ENCODE measurements at regions not wholly inside any gene's neighbourhood (a gene's known extent, or its start where the extent isn't known, plus 50 kb on each side); places are given as distances from the start of the nearest gene placed in this dataset.
"Not testable (repeated sequence)": the region's sequence is repeated elsewhere in the genome, so short reads cannot be mapped to it uniquely, and the experiment has no call there.

DNA sequence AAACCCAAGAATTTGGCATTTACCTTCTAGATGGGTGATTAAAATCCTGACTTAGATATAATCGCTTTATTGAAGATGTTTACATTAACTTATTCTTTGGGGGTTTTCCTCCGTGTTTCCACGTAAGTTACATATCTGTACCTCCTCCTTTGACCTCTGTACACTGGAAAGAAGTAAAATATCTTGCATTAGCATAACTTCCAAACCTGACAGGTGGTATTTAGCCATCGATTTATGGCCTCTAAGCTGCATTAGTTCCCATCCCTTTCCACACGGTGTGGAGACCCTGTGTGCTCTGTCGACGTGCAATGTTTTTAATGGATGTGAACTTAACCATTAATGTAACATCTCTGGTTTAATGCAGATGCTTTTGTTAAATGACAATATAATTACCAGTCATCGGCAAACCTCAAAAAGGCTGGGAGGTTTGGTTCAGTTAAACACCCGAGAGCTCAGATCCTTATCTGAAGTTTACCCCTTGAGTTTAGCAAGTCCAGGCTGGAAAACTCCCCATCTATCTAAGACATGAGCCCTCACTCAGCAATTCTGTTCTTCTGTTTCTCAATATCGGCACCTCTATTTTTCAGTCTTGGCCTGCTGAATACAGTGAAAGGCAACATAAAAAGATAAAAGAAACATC is 295.2 kb downstream of the GATA3 start:
- Mint-ChIP-seq H3K27me3 (peaks cover 1% of the 10 kb centered on the region), H3K9me3 (peaks cover 4% of the 10 kb centered on the region), H3K36me3 (no peaks in the 10 kb centered on the region), H3K27ac (no peak overlapping the region), H3K4me1 (no peaks in the 10 kb centered on the region), H3K4me3 (no peak overlapping the region)
- DNase-seq (ENCODE audit: low spot score in 2 of 2) (no peak), ATAC-seq (ENCODE audit: low read depth) (no peak)

DNA sequence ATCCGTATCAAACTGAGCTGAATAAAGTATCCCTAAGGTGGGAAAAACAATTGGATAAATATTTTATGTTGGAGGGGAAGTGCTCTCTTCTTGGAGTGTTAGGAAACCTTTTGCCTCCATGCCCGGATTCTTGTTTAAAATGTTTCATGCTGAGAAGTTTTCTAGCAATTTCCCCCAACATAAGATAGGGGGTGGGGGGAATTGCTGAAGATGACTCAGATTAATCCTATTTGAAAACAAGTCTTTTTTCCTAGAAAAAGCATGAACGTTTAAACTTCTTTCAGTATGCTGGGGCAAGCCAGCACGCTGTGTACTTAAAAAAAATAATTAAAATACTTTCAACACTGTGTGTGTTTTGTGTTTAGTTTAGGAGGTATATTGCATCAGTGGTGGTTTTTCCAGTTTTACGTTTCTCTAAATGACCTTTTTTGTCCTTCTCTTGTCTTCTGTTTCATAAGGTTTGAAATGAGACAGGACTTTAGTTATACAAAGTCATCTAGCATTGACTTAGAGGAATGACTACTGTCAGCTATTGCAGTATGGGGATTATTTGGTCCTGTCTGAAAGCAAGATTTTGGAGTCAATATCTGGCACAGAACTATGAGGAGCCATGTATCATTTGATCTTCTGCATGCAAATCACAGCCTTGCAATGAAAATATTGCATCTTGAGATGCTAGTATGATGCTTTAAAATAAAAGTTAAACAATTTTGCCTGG is 295.9 kb downstream of the GATA3 start:
- H3K27me3 Mint-ChIP-seq: peaks cover 1% of the 10 kb centered on the region
- H3K27ac Mint-ChIP-seq: no peak overlapping the region
- no peak overlapping the region for H3K4me3 Mint-ChIP-seq
- no peaks in the 10 kb centered on the region for H3K4me1 Mint-ChIP-seq
- no peaks in the 10 kb centered on the region for H3K36me3 Mint-ChIP-seq
- no peak for DNase-seq (ENCODE audit: low spot score in 2 of 2)
- no peak for ATAC-seq (ENCODE audit: low read depth)
- peaks cover 4% of the 10 kb centered on the region for H3K9me3 Mint-ChIP-seq

GRCh38 chr10:8352171-8353075 is 297.9 kb downstream of the GATA3 start:
- H3K4me3 Mint-ChIP-seq: no peak overlapping the region

GRCh38 chr10:8356283-8356682 is 301.8 kb downstream of the GATA3 start:
- Mint-ChIP-seq H3K27ac (no peak overlapping the region), H3K4me3 (no peak overlapping the region)
- ATAC-seq (ENCODE audit: low read depth): no peak

More at GRCh38 chr10:8352171-8353075, 297.9 kb downstream of the GATA3 start:
- H3K27me3 Mint-ChIP-seq: peaks cover 4% of the 10 kb centered on the region
- no peak overlapping the region for H3K27ac Mint-ChIP-seq
- DNase-seq (ENCODE audit: low spot score in 2 of 2): no peak
- H3K36me3 Mint-ChIP-seq: no peaks in the 10 kb centered on the region
- no peak for ATAC-seq (ENCODE audit: low read depth)
- peaks cover 7% of the 10 kb centered on the region for H3K9me3 Mint-ChIP-seq
- H3K4me1 Mint-ChIP-seq: no peaks in the 10 kb centered on the region

DNA sequence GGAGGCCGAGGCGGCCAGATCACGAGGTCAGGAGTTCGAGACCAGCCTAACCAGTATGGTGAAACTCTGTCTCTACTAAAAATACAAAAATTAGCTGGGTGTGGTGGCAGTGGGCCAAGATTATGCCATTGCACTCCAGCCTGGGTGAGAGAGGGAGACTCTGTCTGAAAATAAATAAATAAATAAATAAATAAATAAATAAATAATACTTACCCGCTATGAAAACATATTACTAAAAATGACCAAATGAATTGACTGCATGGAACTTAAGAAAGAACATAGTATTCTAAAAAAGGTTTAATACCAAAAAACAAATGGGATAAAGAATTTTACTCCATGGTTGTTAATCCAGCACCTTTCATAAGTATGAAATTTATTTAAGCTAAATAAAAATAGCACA is 305.0 kb downstream of the GATA3 start:
- Mint-ChIP-seq H3K27ac (no peak overlapping the region), H3K9me3 (peaks cover 3% of the 10 kb centered on the region), H3K36me3 (no peaks in the 10 kb centered on the region), H3K4me3 (no peak overlapping the region), H3K4me1 (no peaks in the 10 kb centered on the region), H3K27me3 (peaks cover 4% of the 10 kb centered on the region)
- no peak for ATAC-seq (ENCODE audit: low read depth)
- no peak for DNase-seq (ENCODE audit: low spot score in 2 of 2)

More at GRCh38 chr10:8356283-8356682, 301.8 kb downstream of the GATA3 start:
- Mint-ChIP-seq H3K27me3 (peaks cover 4% of the 10 kb centered on the region), H3K4me1 (no peaks in the 10 kb centered on the region), H3K9me3 (peaks cover 3% of the 10 kb centered on the region), H3K36me3 (no peaks in the 10 kb centered on the region)
- no peak for DNase-seq (ENCODE audit: low spot score in 2 of 2)

- Mint-ChIP-seq H3K27me3 (peaks cover 4% of the 10 kb centered on the region), H3K27ac (no peak overlapping the region), H3K4me3 (no peak overlapping the region), H3K4me1 (no peaks in the 10 kb centered on the region), H3K9me3 (peaks cover 3% of the 10 kb centered on the region), H3K36me3 (no peaks in the 10 kb centered on the region)
- ATAC-seq (ENCODE audit: low read depth) (no peak), DNase-seq (ENCODE audit: low spot score in 2 of 2) (no peak)
Measured at GRCh38 chr10:8360365-8360764, 305.9 kb downstream of the GATA3 start.

- Mint-ChIP-seq H3K4me1 (no peaks in the 10 kb centered on the region), H3K4me3 (no peak overlapping the region), H3K27ac (no peak overlapping the region), H3K27me3 (peaks cover 4% of the 10 kb centered on the region), H3K9me3 (peaks cover 3% of the 10 kb centered on the region), H3K36me3 (no peaks in the 10 kb centered on the region)
- no peak for DNase-seq (ENCODE audit: low spot score in 2 of 2)
- no peak for ATAC-seq (ENCODE audit: low read depth)
Measured at GRCh38 chr10:8360814-8361509, 306.5 kb downstream of the GATA3 start.

DNA sequence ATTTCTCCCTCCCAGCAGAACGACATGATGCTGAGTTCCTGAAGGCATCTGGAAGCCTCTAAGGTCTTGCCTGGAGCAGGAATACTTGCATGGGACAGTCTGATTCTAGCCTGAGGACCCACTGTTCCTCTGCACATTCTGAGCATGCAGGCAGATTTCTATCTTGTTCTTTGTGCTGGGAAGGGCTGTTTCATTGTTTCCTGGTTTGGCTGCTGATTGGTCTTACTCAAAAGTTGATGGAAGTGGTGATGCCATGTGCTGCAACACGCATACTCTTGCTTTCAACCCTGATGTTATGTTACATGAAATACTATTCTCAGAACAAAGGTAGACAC is 307.0 kb downstream of the GATA3 start:
- Mint-ChIP-seq H3K27ac (no peak overlapping the region), H3K27me3 (peaks cover 2% of the 10 kb centered on the region), H3K9me3 (peaks cover 2% of the 10 kb centered on the region), H3K4me1 (no peaks in the 10 kb centered on the region), H3K4me3 (no peak overlapping the region), H3K36me3 (no peaks in the 10 kb centered on the region)
- no peak for DNase-seq (ENCODE audit: low spot score in 2 of 2)
- no peak for ATAC-seq (ENCODE audit: low read depth)

- H3K27ac Mint-ChIP-seq: no peak overlapping the region
- H3K4me1 Mint-ChIP-seq: no peaks in the 10 kb centered on the region
- H3K4me3 Mint-ChIP-seq: no peak overlapping the region
- DNase-seq (ENCODE audit: low spot score in 2 of 2) (no peak), ATAC-seq (ENCODE audit: low read depth) (no peak)
- H3K9me3 Mint-ChIP-seq: peaks cover 4% of the 10 kb centered on the region
- peaks cover 5% of the 10 kb centered on the region for H3K27me3 Mint-ChIP-seq
- H3K36me3 Mint-ChIP-seq: no peaks in the 10 kb centered on the region
Measured at GRCh38 chr10:8365935-8366911, 311.7 kb downstream of the GATA3 start.

DNA sequence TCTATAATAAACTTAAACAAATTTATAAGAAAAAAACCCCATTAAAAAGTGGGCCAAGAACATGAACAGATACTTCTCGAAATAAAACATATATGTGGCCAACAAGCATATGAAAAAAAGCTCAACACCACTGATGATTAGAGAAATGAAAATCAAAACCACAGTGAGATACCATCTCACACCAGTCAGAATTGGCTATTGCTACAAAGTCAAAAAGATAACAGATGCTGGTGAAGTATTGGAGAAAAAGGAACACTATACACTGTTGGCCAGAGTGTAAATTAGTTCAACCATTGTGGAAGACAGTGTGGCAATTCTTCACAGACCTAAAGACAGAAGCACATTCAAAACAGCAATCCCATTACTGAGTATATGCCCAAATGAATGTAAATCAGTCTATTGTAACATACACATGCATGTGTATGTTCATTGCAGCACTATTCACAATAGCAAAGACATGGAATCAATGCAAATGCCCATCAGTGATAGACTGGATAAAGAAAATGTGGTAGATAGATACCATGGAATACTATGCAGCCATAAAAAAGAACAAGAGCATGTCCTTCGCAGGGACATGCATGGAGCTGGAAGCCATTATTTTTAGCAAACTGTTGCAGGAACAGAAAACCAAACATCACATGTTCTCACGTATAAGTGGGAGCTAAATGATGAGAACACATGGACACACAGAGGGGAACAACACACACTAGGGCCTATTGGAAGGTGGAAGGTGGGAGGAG is 313.4 kb downstream of the GATA3 start:
- ATAC-seq (ENCODE audit: low read depth); H3K36me3 Mint-ChIP-seq; DNase-seq (ENCODE audit: low spot score in 2 of 2); H3K27ac Mint-ChIP-seq; H3K4me1 Mint-ChIP-seq; H3K4me3 Mint-ChIP-seq; H3K27me3 Mint-ChIP-seq; H3K9me3 Mint-ChIP-seq: not testable (repeated sequence)

DNA sequence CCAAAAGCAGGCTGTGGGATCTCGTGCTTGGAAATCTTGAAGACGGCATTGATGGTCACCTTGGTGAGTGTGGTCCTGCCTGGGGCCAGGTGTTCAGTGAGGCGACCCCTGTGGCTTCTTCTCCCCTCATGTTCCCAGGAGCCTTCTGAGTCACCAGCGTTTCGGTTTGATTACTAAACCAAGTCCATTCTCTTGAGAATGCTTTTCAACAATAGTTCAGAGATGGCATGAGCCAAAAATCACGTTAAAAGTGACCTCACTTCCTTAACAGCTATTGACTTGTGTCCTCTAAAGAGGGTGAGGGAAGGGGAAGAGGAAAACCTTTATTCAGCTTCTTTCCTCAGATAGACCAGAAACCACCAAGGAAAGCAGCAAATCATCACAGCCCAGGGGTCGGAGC is 315.2 kb downstream of the GATA3 start:
- H3K4me3 Mint-ChIP-seq: no peak overlapping the region
- H3K36me3 Mint-ChIP-seq: no peaks in the 10 kb centered on the region
- H3K27ac Mint-ChIP-seq: no peak overlapping the region
- no peak for DNase-seq (ENCODE audit: low spot score in 2 of 2)
- H3K9me3 Mint-ChIP-seq: peaks cover 6% of the 10 kb centered on the region
- no peak for ATAC-seq (ENCODE audit: low read depth)
- H3K27me3 Mint-ChIP-seq: peaks cover 5% of the 10 kb centered on the region
- H3K4me1 Mint-ChIP-seq: no peaks in the 10 kb centered on the region

DNA sequence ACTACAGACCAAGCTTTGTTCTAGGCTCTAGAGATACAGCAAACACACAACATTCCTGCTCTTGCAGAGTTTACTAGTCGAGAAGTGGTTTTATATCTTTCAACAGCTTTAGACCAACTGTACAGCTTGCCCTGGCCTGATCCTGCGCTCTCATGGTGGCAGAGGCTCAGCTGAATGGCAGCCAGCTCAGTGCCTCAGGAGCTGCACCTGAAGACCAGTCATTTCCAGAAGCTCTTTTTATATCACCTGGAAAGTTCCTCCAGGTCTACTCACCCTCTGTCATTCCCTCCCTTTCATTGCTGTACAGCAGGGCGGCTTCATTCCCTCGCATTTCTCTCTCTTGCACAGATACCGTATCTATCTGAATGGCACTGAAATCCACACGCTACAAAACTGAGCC is 319.8 kb downstream of the GATA3 start:
- H3K4me1 Mint-ChIP-seq: no peaks in the 10 kb centered on the region
- no peak overlapping the region for H3K27ac Mint-ChIP-seq
- no peak for ATAC-seq (ENCODE audit: low read depth)
- DNase-seq (ENCODE audit: low spot score in 2 of 2): no peak
- no peak overlapping the region for H3K4me3 Mint-ChIP-seq
- no peaks in the 10 kb centered on the region for H3K27me3 Mint-ChIP-seq
- peaks cover 3% of the 10 kb centered on the region for H3K9me3 Mint-ChIP-seq
- H3K36me3 Mint-ChIP-seq: no peaks in the 10 kb centered on the region

Data from memory B cell (primary cell).